ENCODE measurements at regions not wholly inside any gene's neighbourhood (a gene's known extent, or its start where the extent isn't known, plus 50 kb on each side); places are given as distances from the start of the nearest gene placed in this dataset.
A peak's percentile ranks its signal among the peaks of the same experiment; 100 is the strongest.

DNA sequence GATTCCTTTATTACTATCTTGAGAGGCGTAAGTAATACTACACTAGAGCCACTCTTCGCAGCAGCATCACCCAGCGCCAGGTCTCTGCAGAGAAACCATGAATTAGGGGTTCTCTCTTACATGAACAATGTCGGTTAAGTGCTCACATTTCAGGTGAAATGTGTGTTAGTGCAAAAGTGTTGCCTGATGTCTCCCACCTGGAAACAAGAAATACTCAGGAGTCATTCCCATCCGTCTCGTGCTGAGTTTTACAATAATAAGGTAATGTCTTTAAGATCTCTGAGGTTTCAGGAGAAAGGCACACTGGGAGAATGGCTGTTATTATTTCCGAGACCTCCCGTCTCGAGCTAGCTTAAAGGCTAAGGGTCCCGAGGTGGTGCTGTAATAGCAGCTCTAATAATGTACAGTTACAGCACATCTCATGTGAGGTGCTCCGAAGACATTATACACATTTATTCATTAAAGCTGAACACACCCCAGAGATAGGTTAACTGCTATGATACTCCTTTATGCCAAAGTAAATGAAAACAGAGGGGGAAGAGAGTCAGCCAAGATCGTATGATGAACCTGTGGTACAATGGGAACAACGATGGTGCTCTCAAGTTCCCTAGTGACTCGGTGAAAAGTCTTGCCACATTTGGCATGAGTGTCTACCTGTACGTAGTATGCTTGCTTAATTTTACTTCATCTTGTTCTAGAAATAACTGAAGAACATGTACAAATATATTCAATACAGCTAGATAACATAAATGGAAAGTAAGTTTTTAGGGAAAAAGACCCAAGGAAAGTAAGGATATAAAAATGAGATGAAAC is 458.3 kb upstream of the CITED2 start:
- DNase-seq (ENCODE audit: low spot score), result no peak
- no peak overlapping the region for H3K9ac ChIP-seq
- H3K4me1 ChIP-seq, result no peaks in the 10 kb centered on the region
- H3K9me3 ChIP-seq (ENCODE audit: low read depth), result no peaks in the 10 kb centered on the region
- Mint-ChIP-seq H3K4me1 (peaks cover 13% of the 10 kb centered on the region), H3K36me3 (no peaks in the 10 kb centered on the region), H3K9me3 (peaks cover 1% of the 10 kb centered on the region), H3K27ac (no peak overlapping the region), H3K27me3 (ENCODE audit: insufficient read depth, low read depth) (no peaks in the 10 kb centered on the region), H3K4me3 (no peak overlapping the region)
- no peaks in the 10 kb centered on the region for H3F3A ChIP-seq (ENCODE audit: low read depth)
- H3K36me3 ChIP-seq, result no peaks in the 10 kb centered on the region
- no peak for TF ChIP-seq EZH2phosphoT487 (IDR thresholded peaks at IDR 0.05)
- TF ChIP-seq EZH2 (IDR thresholded peaks at IDR 0.05), result no peak
- TF ChIP-seq, protein P1, sequence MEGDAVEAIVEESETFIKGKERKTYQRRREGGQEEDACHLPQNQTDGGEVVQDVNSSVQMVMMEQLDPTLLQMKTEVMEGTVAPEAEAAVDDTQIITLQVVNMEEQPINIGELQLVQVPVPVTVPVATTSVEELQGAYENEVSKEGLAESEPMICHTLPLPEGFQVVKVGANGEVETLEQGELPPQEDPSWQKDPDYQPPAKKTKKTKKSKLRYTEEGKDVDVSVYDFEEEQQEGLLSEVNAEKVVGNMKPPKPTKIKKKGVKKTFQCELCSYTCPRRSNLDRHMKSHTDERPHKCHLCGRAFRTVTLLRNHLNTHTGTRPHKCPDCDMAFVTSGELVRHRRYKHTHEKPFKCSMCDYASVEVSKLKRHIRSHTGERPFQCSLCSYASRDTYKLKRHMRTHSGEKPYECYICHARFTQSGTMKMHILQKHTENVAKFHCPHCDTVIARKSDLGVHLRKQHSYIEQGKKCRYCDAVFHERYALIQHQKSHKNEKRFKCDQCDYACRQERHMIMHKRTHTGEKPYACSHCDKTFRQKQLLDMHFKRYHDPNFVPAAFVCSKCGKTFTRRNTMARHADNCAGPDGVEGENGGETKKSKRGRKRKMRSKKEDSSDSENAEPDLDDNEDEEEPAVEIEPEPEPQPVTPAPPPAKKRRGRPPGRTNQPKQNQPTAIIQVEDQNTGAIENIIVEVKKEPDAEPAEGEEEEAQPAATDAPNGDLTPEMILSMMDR (IDR thresholded peaks at IDR 0.05), result no peak
- no peak overlapping the region for H2AFZ ChIP-seq (replicated peaks)
- H3K4me3 ChIP-seq, result no peak overlapping the region
- H3K27ac ChIP-seq, result no peak overlapping the region
- no peaks in the 10 kb centered on the region for H3K27me3 ChIP-seq
- H3K79me2 ChIP-seq (ENCODE audit: low read depth), result no peaks in the 10 kb centered on the region
- H3K4me2 ChIP-seq, result no peak overlapping the region
- no peaks in the 10 kb centered on the region for H4K20me1 ChIP-seq (ENCODE audit: low read depth)

DNA sequence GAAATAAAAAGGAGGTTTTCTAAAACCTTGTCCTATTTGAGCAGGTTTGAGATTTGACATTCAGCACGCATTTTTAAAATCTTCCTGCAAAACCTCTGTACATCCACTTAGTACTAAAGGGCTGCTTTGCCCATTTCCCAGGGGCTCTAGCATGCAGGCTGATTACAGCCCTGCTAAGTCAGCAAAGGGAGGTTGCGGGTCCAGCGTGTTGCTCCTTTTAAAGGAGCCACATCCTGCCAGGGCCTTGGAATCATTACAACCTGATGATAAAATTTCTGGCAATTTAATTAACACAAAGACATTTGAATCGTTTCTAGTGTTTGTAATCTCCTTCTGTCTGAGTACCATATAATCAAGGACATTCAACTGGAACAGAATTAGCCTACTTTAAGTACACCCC is 455.1 kb upstream of the CITED2 start:
- H3K4me3 ChIP-seq, result no peak overlapping the region
- no peak overlapping the region for H3K4me3 Mint-ChIP-seq
- H3K27me3 ChIP-seq, result no peaks in the 10 kb centered on the region
- no peaks in the 10 kb centered on the region for H3K36me3 ChIP-seq
- H3K27ac Mint-ChIP-seq, result peak overlapping the region; percentile 33
- no peaks in the 10 kb centered on the region for H3K9me3 Mint-ChIP-seq
- H3K4me1 Mint-ChIP-seq, result peaks cover 15% of the 10 kb centered on the region
- H3K4me2 ChIP-seq, result no peak overlapping the region
- peak overlapping the region; percentile 23 for H2AFZ ChIP-seq (replicated peaks)
- H4K20me1 ChIP-seq (ENCODE audit: low read depth), result no peaks in the 10 kb centered on the region
- H3K9ac ChIP-seq, result no peak overlapping the region
- H3K79me2 ChIP-seq (ENCODE audit: low read depth), result no peaks in the 10 kb centered on the region
- H3K27me3 Mint-ChIP-seq (ENCODE audit: insufficient read depth, low read depth), result no peaks in the 10 kb centered on the region
- TF ChIP-seq, protein P1 (IDR thresholded peaks at IDR 0.05), result no peak
- TF ChIP-seq EZH2phosphoT487 (IDR thresholded peaks at IDR 0.05) (no peak), EZH2 (IDR thresholded peaks at IDR 0.05) (no peak)
- no peaks in the 10 kb centered on the region for H3F3A ChIP-seq (ENCODE audit: low read depth)
- peaks cover 4% of the 10 kb centered on the region for H3K4me1 ChIP-seq
- no peaks in the 10 kb centered on the region for H3K36me3 Mint-ChIP-seq
- H3K9me3 ChIP-seq (ENCODE audit: low read depth), result no peaks in the 10 kb centered on the region
- no peak for DNase-seq (ENCODE audit: low spot score)
- H3K27ac ChIP-seq, result no peak overlapping the region

DNA sequence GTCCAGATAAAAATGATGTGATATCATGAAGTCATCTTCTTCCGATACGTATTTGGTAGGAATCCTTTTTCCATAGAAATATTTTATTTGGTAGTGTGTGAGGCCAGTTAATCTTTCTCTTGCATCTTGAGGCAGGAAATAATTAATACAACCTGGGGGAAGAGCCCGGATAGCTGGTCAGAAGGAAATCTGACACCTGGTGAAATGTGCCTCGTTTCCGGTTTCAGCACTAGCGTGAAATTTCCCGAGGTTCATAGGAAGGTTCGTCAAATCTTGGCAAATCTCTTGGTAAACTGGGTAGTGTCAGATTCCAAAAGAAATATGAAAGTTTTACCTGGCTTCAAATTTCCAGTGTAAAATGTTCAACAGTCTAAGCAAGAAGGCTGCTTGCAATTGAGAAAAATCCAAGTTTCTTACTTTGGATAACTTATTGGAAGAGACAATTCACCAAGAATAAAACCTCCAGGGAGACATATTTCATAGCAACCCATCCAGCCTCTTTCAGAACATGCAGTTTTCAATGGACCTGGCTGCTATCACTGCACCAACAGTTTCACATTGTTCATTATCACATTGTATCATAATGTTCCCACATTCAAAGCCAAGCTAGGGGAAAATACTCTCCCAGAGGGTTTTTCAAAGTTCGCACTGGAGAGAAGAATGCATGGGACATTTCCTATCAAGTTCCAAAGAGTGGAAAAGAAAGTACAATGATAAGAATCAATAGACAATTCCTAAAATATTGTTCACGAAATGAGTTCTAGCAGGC is 454.5 kb upstream of the CITED2 start:
- no peaks in the 10 kb centered on the region for H3K36me3 ChIP-seq
- no peak overlapping the region for H2AFZ ChIP-seq (replicated peaks)

More for the DNA sequence above, 454.5 kb upstream of the CITED2 start:
- H3K9ac ChIP-seq, result no peak overlapping the region
- peaks cover 8% of the 10 kb centered on the region for H3K4me1 ChIP-seq
- H3K27me3 Mint-ChIP-seq (ENCODE audit: insufficient read depth, low read depth), result no peaks in the 10 kb centered on the region
- no peak overlapping the region for H3K27ac ChIP-seq
- no peak overlapping the region for H3K4me3 ChIP-seq
- DNase-seq (ENCODE audit: low spot score), result no peak
- no peak for TF ChIP-seq EZH2 (IDR thresholded peaks at IDR 0.05)
- no peaks in the 10 kb centered on the region for H3K9me3 Mint-ChIP-seq
- H3K27me3 ChIP-seq, result no peaks in the 10 kb centered on the region
- H3K4me2 ChIP-seq, result no peak overlapping the region
- no peaks in the 10 kb centered on the region for H3K36me3 Mint-ChIP-seq
- no peaks in the 10 kb centered on the region for H3K79me2 ChIP-seq (ENCODE audit: low read depth)
- H3F3A ChIP-seq (ENCODE audit: low read depth), result no peaks in the 10 kb centered on the region
- H3K9me3 ChIP-seq (ENCODE audit: low read depth), result no peaks in the 10 kb centered on the region
- H3K4me1 Mint-ChIP-seq, result peaks cover 15% of the 10 kb centered on the region
- no peak overlapping the region for H3K4me3 Mint-ChIP-seq
- H4K20me1 ChIP-seq (ENCODE audit: low read depth), result no peaks in the 10 kb centered on the region
- H3K27ac Mint-ChIP-seq, result no peak overlapping the region
